GM19324 (cell line): ENCODE measurements at regions not wholly inside any gene's neighbourhood (a gene's known extent, or its start where the extent isn't known, plus 50 kb on each side); places are given as distances from the start of the nearest gene placed in this dataset.

Experiments used
- ATAC-seq: cut with Tn5 transposase; IDR thresholded peaks from one replicate; pipeline ENCODE4 v1.9.1; 2021; ENCODE audit warnings: mild to moderate bottlenecking, moderate library complexity; ENCODE audit not compliant: unreplicated experiment, low FRiP score

DNA sequence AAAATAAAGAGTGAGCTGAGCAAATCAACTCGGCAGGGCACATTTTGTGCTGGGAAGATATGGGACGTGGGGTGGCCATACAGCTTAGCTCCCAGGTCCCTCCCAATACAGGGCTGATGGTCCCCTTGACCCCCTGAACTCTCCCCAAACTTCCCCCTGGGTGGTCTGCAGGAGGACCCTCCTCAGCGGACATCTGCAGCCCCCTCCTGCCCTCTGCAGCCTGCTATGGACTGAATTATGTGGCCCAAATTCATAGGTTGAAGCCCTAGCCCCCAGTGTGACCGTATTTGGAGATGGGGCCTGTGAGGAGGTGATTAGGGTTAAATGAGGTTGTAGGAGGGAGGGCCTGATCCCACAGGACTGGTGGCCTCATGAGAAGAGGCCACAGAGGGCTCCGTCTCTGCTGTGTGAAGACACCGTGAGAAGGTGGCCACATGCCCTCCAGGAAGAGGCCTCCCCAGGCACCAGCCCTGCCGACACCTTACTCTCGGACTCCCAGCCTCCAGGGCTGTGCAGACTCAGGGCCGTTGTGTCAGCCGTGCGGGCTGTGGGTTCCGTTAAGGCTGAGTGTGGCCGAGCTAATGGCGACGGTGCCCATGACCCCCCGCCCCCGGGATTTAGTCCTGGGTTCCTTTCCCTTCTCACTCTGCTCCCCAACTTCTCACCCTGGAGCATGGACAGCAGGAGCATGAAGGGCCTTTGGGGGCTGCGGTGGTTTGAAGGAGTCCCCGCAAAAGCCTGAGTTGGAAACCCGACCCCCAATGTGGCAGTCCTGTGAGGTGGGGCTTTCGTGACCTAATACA, 1042.8 kb downstream of the BRD1 start:
- no peak for ATAC-seq

- no peak for ATAC-seq
Measured at GRCh38 chr22:48783821-48784266, 1043.8 kb downstream of the BRD1 start.

DNA sequence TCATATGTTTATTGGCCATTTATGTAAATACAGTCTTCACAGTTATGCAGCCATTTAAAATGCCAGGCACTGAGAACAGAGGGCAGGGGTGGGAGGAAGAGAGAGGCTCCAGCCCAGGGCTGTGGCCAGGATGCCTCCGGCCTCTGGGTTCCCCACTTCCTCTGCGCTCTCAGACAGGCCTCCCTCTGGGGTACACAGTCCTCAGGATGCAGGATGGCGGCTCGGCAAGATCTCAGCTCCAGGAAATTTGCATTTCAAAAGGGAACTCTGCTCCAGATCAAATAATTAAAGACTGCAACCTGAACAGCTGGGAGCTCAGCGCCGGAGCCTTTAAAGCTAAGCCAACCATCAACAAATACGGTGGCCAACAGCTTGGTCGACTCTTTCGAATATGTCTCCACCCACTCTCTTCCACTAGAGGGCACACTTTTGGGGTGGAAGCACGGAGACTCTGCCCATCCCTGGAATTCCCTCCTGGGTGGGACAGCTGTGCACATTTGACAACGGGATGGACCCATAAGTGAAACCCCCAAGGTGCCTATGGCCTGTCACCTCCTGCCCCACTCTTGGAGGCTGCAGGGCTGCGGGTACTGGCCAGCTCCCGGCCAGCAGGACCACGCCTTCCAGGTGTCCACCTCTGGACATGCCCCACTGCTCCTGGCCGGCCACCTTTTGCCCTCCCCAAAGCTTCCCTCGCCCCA, 1044.7 kb downstream of the BRD1 start:
- no peak for ATAC-seq

- ATAC-seq = no peak
Measured at GRCh38 chr22:48782326-48782725, 1045.3 kb downstream of the BRD1 start.

- ATAC-seq = no peak
Measured at GRCh38 chr22:48781868-48782267, 1045.8 kb downstream of the BRD1 start.

DNA sequence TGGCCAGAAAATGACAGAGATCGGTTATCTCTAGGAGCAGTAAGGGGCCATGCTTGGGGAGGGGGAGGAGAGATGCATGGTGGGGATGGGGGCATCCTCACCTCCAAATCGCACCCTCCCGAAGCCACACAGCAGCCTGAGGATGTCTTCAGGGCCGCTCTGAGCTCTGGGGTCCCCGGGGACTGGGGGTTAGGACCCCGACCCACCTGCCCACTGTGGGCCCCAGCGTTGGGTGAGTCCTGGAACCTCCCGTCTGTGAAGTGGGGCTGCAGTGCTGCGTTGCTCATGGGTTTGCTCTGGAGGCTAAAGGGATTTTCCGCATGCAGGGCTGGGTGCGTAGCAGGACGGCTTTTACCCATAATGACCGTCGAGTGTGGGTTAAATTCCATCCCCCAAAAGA, 1046.3 kb downstream of the BRD1 start:
- ATAC-seq = no peak

DNA sequence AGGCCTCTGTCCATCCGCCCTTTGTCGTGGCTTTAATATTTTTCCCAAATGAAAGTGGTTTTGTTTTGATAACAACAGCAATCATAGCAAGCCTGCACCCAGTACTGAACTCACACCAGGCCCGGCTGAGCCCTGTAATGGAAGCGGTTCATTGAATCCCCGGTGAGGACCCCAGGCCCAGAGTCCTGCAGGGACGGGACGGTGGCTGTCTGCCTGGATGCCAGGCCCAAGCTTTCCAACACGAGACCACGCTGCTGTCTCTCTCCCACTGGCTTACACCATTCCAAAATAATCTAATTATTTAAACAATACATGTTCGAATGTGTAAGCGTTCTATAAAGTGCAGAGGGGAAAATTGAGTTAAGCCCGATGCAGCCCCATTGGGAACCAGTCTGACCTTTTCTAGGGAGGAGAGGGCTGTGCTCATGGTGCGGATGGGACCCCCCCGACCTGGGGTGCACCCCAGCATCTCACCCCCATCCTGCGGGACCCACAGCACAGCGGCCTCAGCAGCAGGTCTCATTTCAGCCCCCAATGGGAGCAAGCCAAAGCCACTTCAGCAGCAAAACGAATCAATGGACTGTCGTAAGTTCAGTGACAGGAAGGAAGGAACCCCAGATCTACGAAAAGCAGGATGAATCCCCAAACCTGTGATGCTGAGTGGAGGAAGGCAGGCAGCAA, 1046.9 kb downstream of the BRD1 start:
- no peak for ATAC-seq

DNA sequence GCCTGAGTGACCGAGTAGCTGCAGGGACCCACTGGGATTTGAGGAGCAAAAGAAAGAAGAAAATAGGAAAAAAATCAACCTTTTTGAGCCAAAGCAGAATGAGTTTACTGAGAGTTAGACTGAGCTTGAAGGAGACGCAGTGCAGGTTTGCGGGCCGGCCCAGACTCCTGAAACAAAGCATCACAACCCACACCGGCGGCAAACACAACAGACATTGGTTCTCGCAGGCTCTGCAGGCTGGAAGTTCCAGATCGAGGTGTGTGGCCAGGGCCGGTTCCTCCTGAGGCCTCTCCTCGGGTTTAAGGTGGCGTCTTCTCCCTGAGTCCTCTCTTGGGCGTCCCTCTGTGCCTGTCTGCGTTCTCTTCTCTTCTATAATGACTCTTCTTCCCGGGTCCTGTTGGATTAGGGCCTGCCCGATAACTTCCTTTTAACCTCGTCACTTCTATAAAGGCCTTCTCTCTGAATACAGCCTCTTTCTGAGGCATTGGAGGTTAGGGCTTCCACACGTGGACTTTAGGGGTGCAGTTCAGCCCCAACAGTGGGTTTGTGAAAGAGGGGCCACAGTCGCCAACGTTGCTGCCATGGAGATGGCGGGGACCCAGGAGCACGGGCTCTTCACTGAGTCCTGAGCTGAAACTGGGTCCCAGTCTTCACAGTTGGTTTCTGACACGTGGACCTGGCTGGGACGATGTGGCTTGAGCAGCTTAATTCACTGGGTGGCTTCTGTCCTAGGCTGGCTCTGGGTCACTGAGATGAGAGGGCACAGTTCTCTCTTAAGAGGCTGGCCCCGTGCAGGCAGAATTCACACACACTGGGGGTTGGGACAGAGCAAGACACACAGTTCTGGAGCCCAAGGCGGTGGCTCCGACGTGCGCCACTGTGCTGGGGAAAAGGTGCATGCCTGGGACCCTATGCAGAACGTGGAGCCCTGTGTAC, 1047.7 kb downstream of the BRD1 start:
- ATAC-seq = no peak

DNA sequence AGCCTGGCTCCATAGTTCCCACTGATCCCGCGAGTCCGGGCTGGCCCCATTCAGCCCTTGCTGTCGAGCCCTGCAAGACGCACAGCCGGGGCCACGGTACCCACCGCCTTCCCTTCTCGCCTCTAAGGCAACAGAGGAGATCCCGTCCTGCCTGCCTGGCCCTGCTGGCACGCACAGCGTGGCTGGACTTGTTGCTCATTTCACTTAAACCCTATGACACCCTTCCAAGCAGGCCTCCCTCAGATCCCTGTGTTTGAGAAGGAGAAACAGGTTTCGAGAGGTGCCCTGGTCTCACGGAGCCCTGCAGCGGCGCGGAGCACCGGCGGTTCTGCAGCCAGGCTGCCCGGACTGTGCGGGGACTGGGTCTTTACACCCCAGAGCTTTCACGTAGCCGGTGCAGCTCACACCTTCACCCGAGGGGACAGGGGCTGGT, 1048.4 kb downstream of the BRD1 start:
- no peak for ATAC-seq

- ATAC-seq = no peak
Measured at GRCh38 chr22:48778308-48779195, 1049.1 kb downstream of the BRD1 start.

- ATAC-seq = no peak
Measured at GRCh38 chr22:48772286-48772907, 1055.3 kb downstream of the BRD1 start.

DNA sequence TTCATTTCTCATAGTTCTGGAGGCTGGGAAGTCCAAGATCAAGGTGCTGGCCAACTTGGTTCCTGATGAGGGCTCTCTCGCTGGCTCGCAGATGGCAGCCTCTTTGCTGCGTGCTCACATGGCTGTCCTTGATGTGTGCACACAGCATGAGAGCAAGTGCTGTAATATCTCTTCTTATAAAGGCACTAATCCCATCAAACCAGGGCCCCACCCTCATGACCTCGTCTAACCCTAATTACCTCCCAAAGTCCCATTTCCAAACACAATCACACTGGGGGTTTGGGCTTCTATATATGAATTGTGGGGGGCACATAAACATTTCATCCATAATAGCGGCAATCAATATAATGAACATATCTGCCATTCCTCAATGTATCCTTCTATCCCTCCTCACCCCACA, 1062.1 kb downstream of the BRD1 start:
- ATAC-seq = no peak

GRCh38 chr22:48761546-48761945, 1066.1 kb downstream of the BRD1 start:
- ATAC-seq = no peak

DNA sequence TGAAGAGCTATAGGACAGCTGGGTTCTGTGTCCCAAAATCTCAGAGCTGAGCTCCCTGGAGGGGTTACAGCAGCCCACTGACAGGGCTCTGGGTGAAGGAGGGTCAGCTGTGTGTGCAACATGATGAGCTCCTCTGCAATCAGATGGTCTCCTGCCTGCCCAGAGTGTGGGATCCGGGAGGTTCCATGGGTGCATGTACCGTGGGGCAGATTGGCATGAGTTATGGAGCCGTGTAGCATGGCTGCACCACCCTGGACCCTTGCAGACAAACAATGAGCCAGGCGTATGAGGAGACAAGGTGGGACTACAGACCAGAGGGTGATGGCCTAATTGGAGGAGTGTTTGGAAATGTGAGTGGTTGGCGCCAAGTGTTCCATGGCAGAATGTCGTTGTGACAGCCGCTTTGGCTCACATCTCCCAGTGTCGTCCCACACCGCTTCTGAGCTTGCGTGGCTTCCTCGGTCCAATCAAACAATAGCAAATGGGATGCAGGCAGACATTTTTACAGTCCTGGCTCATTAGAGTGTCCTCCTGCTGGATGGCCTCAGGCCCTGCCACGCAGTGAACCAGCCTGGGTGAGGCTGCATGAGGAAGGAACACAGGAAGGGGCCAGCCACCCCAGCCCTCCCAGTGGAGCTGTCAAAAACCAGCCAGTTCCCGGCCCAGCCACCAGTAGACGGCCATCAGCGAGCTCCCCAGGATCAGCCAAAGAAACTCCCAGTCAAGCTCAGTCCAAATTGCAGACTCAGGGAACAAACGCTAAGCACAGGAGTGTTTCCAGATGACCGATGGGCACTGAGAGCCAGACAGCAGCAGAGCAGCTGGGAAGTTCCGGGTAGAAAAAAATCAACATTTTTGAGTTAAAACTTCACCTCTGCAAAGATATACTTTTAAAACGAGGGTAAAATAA, 1066.9 kb downstream of the BRD1 start:
- ATAC-seq = no peak

GRCh38 chr22:48758881-48759875, 1068.5 kb downstream of the BRD1 start:
- ATAC-seq = no peak

- no peak for ATAC-seq
Measured at GRCh38 chr22:48757985-48758561, 1069.6 kb downstream of the BRD1 start.
